ENCODE measurements at regions not wholly inside any gene's neighbourhood (a gene's known extent, or its start where the extent isn't known, plus 50 kb on each side); places are given as distances from the start of the nearest gene placed in this dataset.

- TF ChIP-seq CTCF (IDR thresholded peaks at IDR 0.05) (no peak), EZH2 (IDR thresholded peaks at IDR 0.05) (no peak)
Observed at GRCh38 chr10:44822966-44823365, 88.2 kb upstream of the TMEM72 start.
